ENCODE measurements at regions not wholly inside any gene's neighbourhood (a gene's known extent, or its start where the extent isn't known, plus 50 kb on each side); places are given as distances from the start of the nearest gene placed in this dataset.

DNA sequence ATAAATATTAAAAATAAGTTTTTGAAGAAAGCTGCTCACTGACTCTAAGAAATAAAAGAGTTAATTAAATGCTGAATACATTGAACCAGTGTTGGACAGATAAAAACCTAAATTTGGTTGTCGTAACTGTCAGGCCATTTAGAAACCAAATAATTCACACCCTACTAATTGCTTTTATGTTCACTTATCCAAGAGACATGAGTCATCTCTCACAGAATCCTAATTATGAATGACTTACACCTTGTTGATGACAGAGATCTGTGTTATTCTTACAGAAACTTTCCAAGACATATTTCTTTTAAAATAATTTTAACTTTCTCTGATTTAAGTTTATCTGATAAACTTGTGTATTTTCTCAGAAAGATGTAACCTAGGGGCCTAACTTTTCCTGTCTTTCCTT lies 250.7 kb downstream of the IKZF2 start:
- ChIA-PET POLR2A (no interaction called here), CTCF (ENCODE audit: unreplicated experiment) (no interaction called here)
- Histone ChIP-seq H3K79me2 (ENCODE audit: insufficient read depth, low read depth, low read length) (no peaks in the 10 kb centered on the region), H2AFZ (ENCODE audit: low read length) (no peak overlapping the region), H3K27ac (ENCODE audit: low read depth, low read length, poor library complexity, severe bottlenecking) (no peak overlapping the region), H3K4me2 (ENCODE audit: low read length) (no peak overlapping the region), H3K4me1 (ENCODE audit: insufficient read depth, low read length, poor library complexity, severe bottlenecking) (no peaks in the 10 kb centered on the region), H3K9me2 (ENCODE audit: insufficient read depth, low read length) (no peaks in the 10 kb centered on the region), H3K9me3 (ENCODE audit: low read length) (no peaks in the 10 kb centered on the region), H3K4me3 (ENCODE audit: low read depth, low read length, poor library complexity, severe bottlenecking) (no peak overlapping the region), H4K20me1 (ENCODE audit: insufficient read depth, low read length) (no peaks in the 10 kb centered on the region), H3K36me3 (ENCODE audit: insufficient read depth, low read length) (no peaks in the 10 kb centered on the region)
- no TSS peak for BruUV-seq (replicated peaks)
- no peak for TF ChIP-seq EZH2phosphoT487 (IDR thresholded peaks at IDR 0.05; ENCODE audit: borderline replicate concordance, low read depth, low read length)
- TF ChIP-seq, protein P1, sequence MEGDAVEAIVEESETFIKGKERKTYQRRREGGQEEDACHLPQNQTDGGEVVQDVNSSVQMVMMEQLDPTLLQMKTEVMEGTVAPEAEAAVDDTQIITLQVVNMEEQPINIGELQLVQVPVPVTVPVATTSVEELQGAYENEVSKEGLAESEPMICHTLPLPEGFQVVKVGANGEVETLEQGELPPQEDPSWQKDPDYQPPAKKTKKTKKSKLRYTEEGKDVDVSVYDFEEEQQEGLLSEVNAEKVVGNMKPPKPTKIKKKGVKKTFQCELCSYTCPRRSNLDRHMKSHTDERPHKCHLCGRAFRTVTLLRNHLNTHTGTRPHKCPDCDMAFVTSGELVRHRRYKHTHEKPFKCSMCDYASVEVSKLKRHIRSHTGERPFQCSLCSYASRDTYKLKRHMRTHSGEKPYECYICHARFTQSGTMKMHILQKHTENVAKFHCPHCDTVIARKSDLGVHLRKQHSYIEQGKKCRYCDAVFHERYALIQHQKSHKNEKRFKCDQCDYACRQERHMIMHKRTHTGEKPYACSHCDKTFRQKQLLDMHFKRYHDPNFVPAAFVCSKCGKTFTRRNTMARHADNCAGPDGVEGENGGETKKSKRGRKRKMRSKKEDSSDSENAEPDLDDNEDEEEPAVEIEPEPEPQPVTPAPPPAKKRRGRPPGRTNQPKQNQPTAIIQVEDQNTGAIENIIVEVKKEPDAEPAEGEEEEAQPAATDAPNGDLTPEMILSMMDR (conservative IDR thresholded peaks at IDR 0.05; ENCODE audit: low read length): no peak
- DNase-seq (ENCODE audit: low spot score): no peak
- intact Hi-C loops (cut with micrococcal nuclease; ENCODE audit: unreplicated experiment): no loop called here

GRCh38 chr2:212898011-212898410 lies 253.4 kb downstream of the IKZF2 start:
- no peaks in the 10 kb centered on the region for H3K36me3 ChIP-seq (ENCODE audit: insufficient read depth, low read length)
- intact Hi-C loops (cut with micrococcal nuclease; ENCODE audit: unreplicated experiment): no loop called here
- no peaks in the 10 kb centered on the region for H4K20me1 ChIP-seq (ENCODE audit: insufficient read depth, low read length)
- DNase-seq (ENCODE audit: low spot score): no peak
- H3K4me2 ChIP-seq (ENCODE audit: low read length): no peak overlapping the region
- H3K4me3 ChIP-seq (ENCODE audit: low read depth, low read length, poor library complexity, severe bottlenecking): no peak overlapping the region
- H3K79me2 ChIP-seq (ENCODE audit: insufficient read depth, low read depth, low read length): no peaks in the 10 kb centered on the region
- ChIA-PET POLR2A (interaction anchor here (0.6 kb wide), 1 partner anchor 81 kb away, joined by 3 read pairs; no protein-coding TSS in a partner anchor), CTCF (ENCODE audit: unreplicated experiment) (no interaction called here)
- peaks cover 11% of the 10 kb centered on the region for H3K4me1 ChIP-seq (ENCODE audit: insufficient read depth, low read length, poor library complexity, severe bottlenecking)
- H3K9me2 ChIP-seq (ENCODE audit: insufficient read depth, low read length): no peaks in the 10 kb centered on the region
- no TSS peak for BruUV-seq (replicated peaks)
- no peak for TF ChIP-seq EZH2phosphoT487 (IDR thresholded peaks at IDR 0.05; ENCODE audit: borderline replicate concordance, low read depth, low read length)
- TF ChIP-seq, protein P1 (conservative IDR thresholded peaks at IDR 0.05; ENCODE audit: low read length): no peak
- no peaks in the 10 kb centered on the region for H3K9me3 ChIP-seq (ENCODE audit: low read length)
- no peak overlapping the region for H3K27ac ChIP-seq (ENCODE audit: low read depth, low read length, poor library complexity, severe bottlenecking)
- H2AFZ ChIP-seq (ENCODE audit: low read length): no peak overlapping the region

DNA sequence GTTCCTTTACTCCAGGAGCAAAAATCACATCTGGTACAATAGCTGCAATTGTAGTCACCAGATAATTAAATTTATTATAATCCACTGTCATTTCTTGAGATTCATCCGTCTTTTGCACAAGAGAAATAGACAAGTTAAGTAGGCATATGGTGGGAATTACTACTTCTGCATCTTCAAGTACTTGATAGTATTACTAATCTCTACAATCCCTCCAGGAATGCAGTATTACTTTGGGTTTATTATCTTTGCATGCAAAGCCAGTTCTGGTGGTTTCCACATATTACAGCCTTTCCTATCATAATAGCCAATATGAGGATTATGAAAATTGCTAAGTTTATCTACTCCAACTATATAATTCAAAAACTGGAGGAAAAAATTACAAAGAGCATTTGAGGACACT lies 254.1 kb downstream of the IKZF2 start:
- Histone ChIP-seq H3K4me1 (ENCODE audit: insufficient read depth, low read length, poor library complexity, severe bottlenecking) (peaks cover 19% of the 10 kb centered on the region), H4K20me1 (ENCODE audit: insufficient read depth, low read length) (no peaks in the 10 kb centered on the region), H2AFZ (ENCODE audit: low read length) (no peak overlapping the region), H3K9me3 (ENCODE audit: low read length) (no peaks in the 10 kb centered on the region), H3K9me2 (ENCODE audit: insufficient read depth, low read length) (no peaks in the 10 kb centered on the region), H3K4me2 (ENCODE audit: low read length) (no peak overlapping the region), H3K36me3 (ENCODE audit: insufficient read depth, low read length) (no peaks in the 10 kb centered on the region), H3K27ac (ENCODE audit: low read depth, low read length, poor library complexity, severe bottlenecking) (no peak overlapping the region), H3K79me2 (ENCODE audit: insufficient read depth, low read depth, low read length) (no peaks in the 10 kb centered on the region), H3K4me3 (ENCODE audit: low read depth, low read length, poor library complexity, severe bottlenecking) (no peak overlapping the region)
- intact Hi-C loops (cut with micrococcal nuclease; ENCODE audit: unreplicated experiment): no loop called here
- no TSS peak for BruUV-seq (replicated peaks)
- TF ChIP-seq EZH2phosphoT487 (IDR thresholded peaks at IDR 0.05; ENCODE audit: borderline replicate concordance, low read depth, low read length): no peak
- TF ChIP-seq, protein P1 (conservative IDR thresholded peaks at IDR 0.05; ENCODE audit: low read length): no peak
- ChIA-PET CTCF (ENCODE audit: unreplicated experiment) (no interaction called here), POLR2A (no interaction called here)
- no peak for DNase-seq (ENCODE audit: low spot score)
